HAP-1 (cell line): ENCODE measurements at regions not wholly inside any gene's neighbourhood (a gene's known extent, or its start where the extent isn't known, plus 50 kb on each side); places are given as distances from the start of the nearest gene placed in this dataset.

Source experiments
- DNase-seq, 2 experiments: peaks; one replicate each; pipeline ENCODE4 v3.0.0-alpha.2; 2016 to 2020; ENCODE audit warnings: low spot score in 2 of 2
- H3K27me3 ChIP-seq: fragments of 250-450 bp; sonication (Bioruptor Pico); 2 replicates; pipeline ENCODE4 v1.5.1; 2020; ENCODE audit warnings: low read depth, mild to moderate bottlenecking, moderate library complexity
- H3K36me3 ChIP-seq: fragments of 250-450 bp; sonication (Bioruptor Pico); replicated peaks from 2 replicates; pipeline ENCODE4 v1.5.1; 2020; ENCODE audit warnings: mild to moderate bottlenecking
- H3K4me1 ChIP-seq: fragments of 250-450 bp; sonication (Bioruptor Pico); 2 replicates; pipeline ENCODE4 v1.5.1; 2020; ENCODE audit warnings: mild to moderate bottlenecking
- H3K4me3 ChIP-seq: fragments of 250-450 bp; sonication (Bioruptor Pico); 2 replicates; pipeline ENCODE4 v1.5.1; 2020; ENCODE audit warnings: mild to moderate bottlenecking, moderate library complexity
- H3K9me3 ChIP-seq: fragments of 250-450 bp; sonication (Bioruptor Pico); 2 replicates; pipeline ENCODE4 v1.5.1; 2020; ENCODE audit warnings: mild to moderate bottlenecking, moderate library complexity
- in situ Hi-C: fragments of 300-500 bp; cut with MboI; formaldehyde crosslinking; loops from 3 replicates; pipeline ENCODE4 v1.14.3; 2020; ENCODE audit warnings: low sequenced_read_pairs, inconsistent platforms, mixed read lengths

- Histone ChIP-seq H3K27me3 (no peaks in the 10 kb centered on the region), H3K9me3 (no peaks in the 10 kb centered on the region), H3K4me3 (no peak overlapping the region), H3K36me3 (no peaks in the 10 kb centered on the region), H3K4me1 (peaks cover 5% of the 10 kb centered on the region)
- in situ Hi-C loops = no loop called here
- no peak for DNase-seq
Measured at GRCh38 chr12:93944911-93945310, 203.5 kb upstream of the PLXNC1 start.

DNA sequence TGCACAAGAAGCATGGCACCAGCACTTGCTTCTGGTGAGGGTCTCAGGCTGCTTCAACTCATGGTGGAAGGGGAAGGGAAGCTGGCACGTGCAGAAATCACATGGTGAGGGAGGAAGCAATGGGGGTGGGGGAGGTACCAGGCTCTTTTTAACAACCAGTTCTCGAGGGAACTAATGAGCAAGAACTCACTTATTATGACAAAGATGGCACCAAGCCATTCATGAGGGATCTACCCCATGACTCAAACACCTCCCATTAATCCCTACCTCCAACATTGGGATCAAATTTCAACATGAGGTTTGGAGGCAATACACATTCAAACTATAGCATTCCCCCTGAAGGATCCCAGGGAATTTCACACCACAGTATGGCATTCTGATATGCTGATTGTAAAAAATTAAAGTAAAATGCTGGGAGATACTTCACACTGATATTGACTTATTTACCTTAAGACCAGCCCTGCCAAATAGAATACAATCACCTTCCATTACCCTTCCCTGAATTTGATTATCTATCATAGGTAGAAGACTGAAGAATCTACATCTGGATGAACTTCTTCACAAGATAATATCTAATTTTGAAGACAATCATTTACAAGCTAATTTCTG lies 201.7 kb upstream of the PLXNC1 start:
- H3K4me3 ChIP-seq = no peak overlapping the region

GRCh38 chr12:93947486-93947885 lies 200.9 kb upstream of the PLXNC1 start:
- in situ Hi-C loops = no loop called here
- no peak for DNase-seq

More for the DNA sequence above, 201.7 kb upstream of the PLXNC1 start:
- Histone ChIP-seq H3K9me3 (no peaks in the 10 kb centered on the region), H3K36me3 (no peaks in the 10 kb centered on the region), H3K27me3 (no peaks in the 10 kb centered on the region), H3K4me1 (peaks cover 5% of the 10 kb centered on the region)
- in situ Hi-C loops = no loop called here
- no peak for DNase-seq

GRCh38 chr12:93950311-93950710 lies 198.1 kb upstream of the PLXNC1 start:
- H3K27me3 ChIP-seq = peaks cover 2% of the 10 kb centered on the region; the same call in 1 of the 2 replicates
- in situ Hi-C loops = no loop called here

More at GRCh38 chr12:93947486-93947885, 200.9 kb upstream of the PLXNC1 start:
- H3K4me3 ChIP-seq = no peak overlapping the region
- H3K9me3 ChIP-seq = no peaks in the 10 kb centered on the region
- peaks cover 5% of the 10 kb centered on the region for H3K4me1 ChIP-seq
- H3K27me3 ChIP-seq = 0 out of 2 replicates have a peak, but pooled peaks cover 2% of the 10 kb centered on the region
- no peaks in the 10 kb centered on the region for H3K36me3 ChIP-seq

GRCh38 chr12:93954166-93955112 lies 193.9 kb upstream of the PLXNC1 start:
- no peaks in the 10 kb centered on the region for H3K9me3 ChIP-seq
- no peaks in the 10 kb centered on the region for H3K36me3 ChIP-seq
- H3K27me3 ChIP-seq = peaks cover 2% of the 10 kb centered on the region; the same call in 1 of the 2 replicates
- no peak for DNase-seq
- in situ Hi-C loops = no loop called here
- H3K4me3 ChIP-seq = no peak overlapping the region
- H3K4me1 ChIP-seq = no peaks in the 10 kb centered on the region

More at GRCh38 chr12:93950311-93950710, 198.1 kb upstream of the PLXNC1 start:
- H3K4me1 ChIP-seq = peaks cover 5% of the 10 kb centered on the region
- DNase-seq = no peak
- H3K36me3 ChIP-seq = no peaks in the 10 kb centered on the region
- no peaks in the 10 kb centered on the region for H3K9me3 ChIP-seq
- H3K4me3 ChIP-seq = no peak overlapping the region

- in situ Hi-C loops = no loop called here
Measured at GRCh38 chr12:93956551-93956950, 191.8 kb upstream of the PLXNC1 start.

GRCh38 chr12:93957168-93957567 lies 191.2 kb upstream of the PLXNC1 start:
- H3K27me3 ChIP-seq = no peaks in the 10 kb centered on the region; the same call in 1 of the 2 replicates
- in situ Hi-C loops = no loop called here
- no peaks in the 10 kb centered on the region for H3K9me3 ChIP-seq
- H3K36me3 ChIP-seq = no peaks in the 10 kb centered on the region
- DNase-seq = no peak
- no peaks in the 10 kb centered on the region for H3K4me1 ChIP-seq
- H3K4me3 ChIP-seq = no peak overlapping the region

More at GRCh38 chr12:93956551-93956950, 191.8 kb upstream of the PLXNC1 start:
- no peaks in the 10 kb centered on the region for H3K4me1 ChIP-seq
- peaks cover 2% of the 10 kb centered on the region; the same call in 1 of the 2 replicates for H3K27me3 ChIP-seq
- no peak overlapping the region for H3K4me3 ChIP-seq
- no peaks in the 10 kb centered on the region for H3K9me3 ChIP-seq
- H3K36me3 ChIP-seq = no peaks in the 10 kb centered on the region
- no peak for DNase-seq

GRCh38 chr12:93957870-93958269 lies 190.5 kb upstream of the PLXNC1 start:
- no peaks in the 10 kb centered on the region for H3K9me3 ChIP-seq
- H3K4me3 ChIP-seq = no peak overlapping the region
- no peaks in the 10 kb centered on the region; the same call in 1 of the 2 replicates for H3K27me3 ChIP-seq
- in situ Hi-C loops = no loop called here
- no peak for DNase-seq
- H3K4me1 ChIP-seq = no peaks in the 10 kb centered on the region
- no peaks in the 10 kb centered on the region for H3K36me3 ChIP-seq

DNA sequence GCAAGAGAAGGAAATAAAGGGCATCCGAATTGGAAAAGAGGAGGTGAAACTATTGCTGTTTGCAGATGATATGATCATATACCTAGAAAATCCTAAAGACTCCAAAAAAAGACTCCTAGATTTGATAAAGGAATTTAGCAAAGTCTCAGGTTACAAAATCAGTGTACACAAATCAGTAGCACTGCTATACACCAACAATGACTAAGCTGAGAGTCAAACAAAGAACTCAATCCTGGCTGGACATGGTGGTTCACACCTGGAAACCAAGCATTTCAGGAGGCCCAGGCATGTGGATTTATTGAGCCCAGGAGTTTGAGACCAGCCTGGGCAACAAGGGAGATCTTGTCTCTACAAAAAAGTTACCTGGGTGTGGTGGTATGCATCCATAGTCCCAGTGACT lies 188.7 kb upstream of the PLXNC1 start:
- Histone ChIP-seq H3K36me3 (no peaks in the 10 kb centered on the region), H3K4me3 (no peak overlapping the region), H3K27me3 (no peaks in the 10 kb centered on the region), H3K4me1 (no peaks in the 10 kb centered on the region), H3K9me3 (no peaks in the 10 kb centered on the region)
- DNase-seq = no peak
- in situ Hi-C loops = no loop called here

- in situ Hi-C loops = no loop called here
- no peaks in the 10 kb centered on the region for H3K36me3 ChIP-seq
- no peaks in the 10 kb centered on the region for H3K27me3 ChIP-seq
- no peaks in the 10 kb centered on the region for H3K9me3 ChIP-seq
- no peak overlapping the region for H3K4me3 ChIP-seq
- DNase-seq = no peak
- no peaks in the 10 kb centered on the region for H3K4me1 ChIP-seq
Measured at GRCh38 chr12:93960521-93960920, 187.9 kb upstream of the PLXNC1 start.

DNA sequence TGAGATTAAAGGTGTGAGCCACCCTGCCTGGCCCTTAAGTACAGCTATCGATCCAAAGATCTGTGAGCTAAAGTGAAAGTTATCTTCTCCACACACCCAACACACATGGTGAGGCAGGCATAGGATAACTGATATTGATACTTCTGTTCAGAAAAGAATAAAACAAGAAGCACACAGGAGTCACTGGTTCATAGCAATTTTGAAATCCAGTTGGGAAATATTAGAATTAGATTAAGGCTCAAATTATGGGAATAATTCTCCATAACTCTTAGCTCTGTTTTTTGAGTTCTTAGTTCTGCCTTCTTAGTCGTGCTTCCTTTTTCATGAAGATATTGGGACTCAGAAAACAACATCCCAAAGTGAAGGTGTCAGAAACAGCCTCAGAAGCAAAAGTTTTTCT lies 186.0 kb upstream of the PLXNC1 start:
- Histone ChIP-seq H3K4me3 (no peak overlapping the region), H3K36me3 (no peaks in the 10 kb centered on the region), H3K9me3 (no peaks in the 10 kb centered on the region), H3K4me1 (no peaks in the 10 kb centered on the region), H3K27me3 (no peaks in the 10 kb centered on the region)
- in situ Hi-C loops = no loop called here
- DNase-seq = no peak

GRCh38 chr12:93964936-93965335 lies 183.4 kb upstream of the PLXNC1 start:
- no peaks in the 10 kb centered on the region for H3K4me1 ChIP-seq
- no peak overlapping the region for H3K4me3 ChIP-seq
- no peaks in the 10 kb centered on the region for H3K36me3 ChIP-seq
- no peaks in the 10 kb centered on the region for H3K9me3 ChIP-seq
- no peaks in the 10 kb centered on the region for H3K27me3 ChIP-seq
- in situ Hi-C loops = no loop called here
- no peak for DNase-seq

GRCh38 chr12:93966516-93967133 lies 181.8 kb upstream of the PLXNC1 start:
- H3K4me1 ChIP-seq = 0 out of 2 replicates have a peak, but pooled peaks cover 7% of the 10 kb centered on the region
- 0 out of 2 replicates have a peak, but pooled peaks cover 3% of the 10 kb centered on the region for H3K9me3 ChIP-seq
- no peak overlapping the region for H3K4me3 ChIP-seq
- DNase-seq = no peak
- H3K27me3 ChIP-seq = no peaks in the 10 kb centered on the region
- H3K36me3 ChIP-seq = no peaks in the 10 kb centered on the region
- in situ Hi-C loops = no loop called here
